Gastroesophageal sphincter (tissue), 3 donors: ENCODE measurements at regions not wholly inside any gene's neighbourhood (a gene's known extent, or its start where the extent isn't known, plus 50 kb on each side); places are given as distances from the start of the nearest gene placed in this dataset.

Experiments used
- EP300 ChIP-seq: sonication (generic); formaldehyde crosslinking; IDR thresholded peaks from one replicate; pipeline ENCODE4 v1.6.1; 2017; ENCODE audit warnings: antibody characterized with exemption, mild to moderate bottlenecking
- POLR2A ChIP-seq, 2 donors: fragments of 450-650 bp; IDR thresholded peaks; one replicate each; pipeline ENCODE4 v1.6.1; 2017; ENCODE audit warnings: antibody characterized with exemption in 2 of 2, mild to moderate bottlenecking in 2 of 2, moderate library complexity in 1 of 2
- POLR2AphosphoS5 ChIP-seq: sonication (generic); formaldehyde crosslinking; IDR thresholded peaks from one replicate; pipeline ENCODE4 v1.6.1; 2017; ENCODE audit warnings: antibody characterized with exemption
- TF ChIP-seq, protein P1 (sequence below), 4 experiments: fragments of 200-600 bp in 2 of 4; fragments of 450-650 bp in 2 of 4; sonication (generic) in 1 of 4; IDR thresholded peaks; one replicate each; pipeline ENCODE4 v1.5.1; 2017 to 2019; ENCODE audit warnings: antibody characterized with exemption in 4 of 4, mild to moderate bottlenecking in 2 of 4, moderate library complexity in 2 of 4

DNA sequence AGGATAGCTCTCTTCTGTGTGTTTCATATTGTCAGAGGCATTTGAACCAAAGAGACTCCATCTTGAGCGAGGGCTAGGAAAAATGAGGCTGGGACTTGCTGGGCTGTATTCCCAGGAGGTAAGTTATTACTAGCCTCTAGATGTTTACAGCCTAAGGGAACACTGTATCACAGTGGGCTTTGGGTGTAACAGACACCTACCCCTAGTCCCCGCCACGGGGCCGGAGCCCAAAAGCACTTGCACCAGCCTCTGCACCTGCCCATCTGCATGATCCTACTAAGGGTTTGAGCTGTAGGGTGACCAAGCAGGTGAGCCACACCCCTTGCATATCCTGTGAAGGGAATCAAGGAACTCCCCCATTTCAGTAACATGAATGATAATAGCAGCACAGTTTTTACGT is 1972.2 kb downstream of the OLFM4 start:
- TF ChIP-seq POLR2AphosphoS5, result no peak
- no peak for TF ChIP-seq POLR2A (IDR thresholded peaks at IDR 0.05)
- TF ChIP-seq, protein P1, sequence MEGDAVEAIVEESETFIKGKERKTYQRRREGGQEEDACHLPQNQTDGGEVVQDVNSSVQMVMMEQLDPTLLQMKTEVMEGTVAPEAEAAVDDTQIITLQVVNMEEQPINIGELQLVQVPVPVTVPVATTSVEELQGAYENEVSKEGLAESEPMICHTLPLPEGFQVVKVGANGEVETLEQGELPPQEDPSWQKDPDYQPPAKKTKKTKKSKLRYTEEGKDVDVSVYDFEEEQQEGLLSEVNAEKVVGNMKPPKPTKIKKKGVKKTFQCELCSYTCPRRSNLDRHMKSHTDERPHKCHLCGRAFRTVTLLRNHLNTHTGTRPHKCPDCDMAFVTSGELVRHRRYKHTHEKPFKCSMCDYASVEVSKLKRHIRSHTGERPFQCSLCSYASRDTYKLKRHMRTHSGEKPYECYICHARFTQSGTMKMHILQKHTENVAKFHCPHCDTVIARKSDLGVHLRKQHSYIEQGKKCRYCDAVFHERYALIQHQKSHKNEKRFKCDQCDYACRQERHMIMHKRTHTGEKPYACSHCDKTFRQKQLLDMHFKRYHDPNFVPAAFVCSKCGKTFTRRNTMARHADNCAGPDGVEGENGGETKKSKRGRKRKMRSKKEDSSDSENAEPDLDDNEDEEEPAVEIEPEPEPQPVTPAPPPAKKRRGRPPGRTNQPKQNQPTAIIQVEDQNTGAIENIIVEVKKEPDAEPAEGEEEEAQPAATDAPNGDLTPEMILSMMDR (IDR thresholded peaks at IDR 0.05), result no peak
- no peak for TF ChIP-seq EP300
